GM10248 (cell line): ENCODE measurements at regions not wholly inside any gene's neighbourhood (a gene's known extent, or its start where the extent isn't known, plus 50 kb on each side); places are given as distances from the start of the nearest gene placed in this dataset.
"Not testable (repeated sequence)": the region's sequence is repeated elsewhere in the genome, so short reads cannot be mapped to it uniquely, and the experiment has no call there.

Experiments used
- CTCF ChIA-PET: fragments of 300-600 bp; sonication (Branson Sonifier 250); formaldehyde crosslinking; extraction: SDS; loops from one replicate; lab custom pipeline; 2021; ENCODE audit warnings: antibody characterized with exemption; lab: Yijun Ruan, JAX
- POLR2A ChIA-PET: fragments of 350-650 bp; sonication (Branson Sonifier 250); formaldehyde crosslinking; extraction: SDS; loops from one replicate; lab custom pipeline; 2020; ENCODE audit warnings: antibody characterized with exemption; lab: Yijun Ruan, JAX
- DNase-seq: peaks from one replicate; pipeline ENCODE4 v3.0.0; 2012; ENCODE audit errors: extremely low spot score
- CTCF ChIP-seq: IDR thresholded peaks from 2 replicates; pipeline ENCODE4 v1.5.1; 2012; ENCODE audit warnings: mild to moderate bottlenecking, low read depth; ENCODE audit errors: extremely low read depth, missing control alignments, control extremely low read depth

- DNase-seq, result no peak
- ChIA-PET CTCF (interaction anchor here (1.3 kb wide), 1 partner anchor 489 kb away, joined by 3 read pairs; no protein-coding TSS in a partner anchor), POLR2A (no interaction called here)
- no peak for TF ChIP-seq CTCF
These were observed 114.3 kb upstream of the PCED1B start for GRCh38 chr12:46965137-46965536.

GRCh38 chr12:46965880-46966279 lies 113.5 kb upstream of the PCED1B start:
- ChIA-PET POLR2A (no interaction called here), CTCF (interaction anchor here (0.8 to 1.0 kb wide), 3 partner anchors 13 to 841 kb away, joined by 3 read pairs; no protein-coding TSS in a partner anchor)
- no peak for TF ChIP-seq CTCF
- DNase-seq, result no peak

GRCh38 chr12:46970636-46971035 lies 108.8 kb upstream of the PCED1B start:
- DNase-seq, result no peak
- POLR2A ChIA-PET, result no interaction called here
- CTCF ChIA-PET, result interaction anchor here (1.0 kb wide), 1 partner anchor 14 kb away, joined by 3 read pairs; no protein-coding TSS in a partner anchor

GRCh38 chr12:46973937-46974336 lies 105.5 kb upstream of the PCED1B start:
- DNase-seq, POLR2A ChIA-PET, CTCF ChIA-PET: not testable (repeated sequence)

More at GRCh38 chr12:46970636-46971035, 108.8 kb upstream of the PCED1B start:
- TF ChIP-seq CTCF, result no peak

DNA sequence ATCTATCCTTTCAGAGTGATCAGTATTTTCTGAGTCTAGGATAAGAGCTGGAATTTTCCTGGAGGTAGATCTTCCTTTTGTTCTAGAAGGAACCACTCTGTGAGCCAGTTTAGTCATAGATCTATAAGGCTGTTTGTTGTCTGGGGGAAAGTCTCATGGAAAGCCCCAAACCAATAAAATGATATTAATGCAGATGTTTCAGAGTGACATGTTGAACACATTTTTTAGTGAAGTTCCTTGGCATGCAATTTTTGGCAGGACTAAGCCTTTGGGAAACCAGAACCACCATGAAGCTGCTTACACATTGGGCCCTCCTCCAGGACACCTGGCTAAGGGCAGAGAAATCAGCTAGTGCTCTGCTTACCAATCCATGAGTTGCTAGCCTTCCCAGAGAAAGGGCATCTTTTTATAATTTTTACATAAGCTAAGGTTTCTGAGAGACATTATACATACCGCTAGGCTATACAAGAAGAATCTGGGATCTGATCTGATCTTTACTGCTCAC lies 101.5 kb upstream of the PCED1B start:
- ChIA-PET POLR2A (no interaction called here), CTCF (interaction anchor here (1.2 to 1.6 kb wide), 2 partner anchors 44 to 907 kb away, joined by 3 to 4 read pairs; no protein-coding TSS in a partner anchor)
- no peak for DNase-seq
- TF ChIP-seq CTCF, result no peak

GRCh38 chr12:46981622-46982021 lies 97.8 kb upstream of the PCED1B start:
- ChIA-PET CTCF (no interaction called here), POLR2A (no interaction called here)
- TF ChIP-seq CTCF, result no peak
- DNase-seq, result no peak

GRCh38 chr12:46982629-46983392 lies 96.6 kb upstream of the PCED1B start:
- ChIA-PET CTCF (interaction anchor here (0.8 to 4.0 kb wide), 9 partner anchors 29 to 913 kb away, joined by 3 to 17 read pairs (median 3); no protein-coding TSS in a partner anchor), POLR2A (no interaction called here)
- no peak for TF ChIP-seq CTCF
- DNase-seq, result no peak
